ENCODE measurements at regions not wholly inside any gene's neighbourhood (a gene's known extent, or its start where the extent isn't known, plus 50 kb on each side); places are given as distances from the start of the nearest gene placed in this dataset.
A peak's percentile ranks its signal among the peaks of the same experiment; 100 is the strongest.
"Not testable (repeated sequence)": the region's sequence is repeated elsewhere in the genome, so short reads cannot be mapped to it uniquely, and the experiment has no call there.

DNA sequence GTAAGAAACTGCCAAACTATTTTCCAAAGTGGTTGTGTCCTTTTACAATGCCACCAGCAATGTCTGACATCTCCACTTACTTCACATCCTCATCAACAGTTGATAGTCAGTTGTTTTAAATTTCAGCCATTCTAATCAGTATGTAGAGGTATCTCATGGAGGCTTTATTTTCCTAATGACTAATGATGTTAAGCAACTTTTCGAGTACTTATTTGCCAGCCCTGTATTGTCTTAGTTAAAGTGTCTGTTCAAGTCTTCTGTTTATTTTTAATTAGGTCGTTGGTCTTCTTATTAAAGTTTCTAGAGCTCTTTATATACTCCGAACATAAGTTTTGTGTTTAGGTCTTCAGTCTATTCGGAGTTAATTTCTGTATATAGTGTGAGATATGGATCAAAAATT, 54.9 kb upstream of the NBPF12 start:
- not testable (repeated sequence) for H3K27ac Mint-ChIP-seq, ATAC-seq, H3K27me3 Mint-ChIP-seq, H3K4me1 Mint-ChIP-seq, H3K4me3 Mint-ChIP-seq, DNase-seq, H3K9me3 Mint-ChIP-seq

DNA sequence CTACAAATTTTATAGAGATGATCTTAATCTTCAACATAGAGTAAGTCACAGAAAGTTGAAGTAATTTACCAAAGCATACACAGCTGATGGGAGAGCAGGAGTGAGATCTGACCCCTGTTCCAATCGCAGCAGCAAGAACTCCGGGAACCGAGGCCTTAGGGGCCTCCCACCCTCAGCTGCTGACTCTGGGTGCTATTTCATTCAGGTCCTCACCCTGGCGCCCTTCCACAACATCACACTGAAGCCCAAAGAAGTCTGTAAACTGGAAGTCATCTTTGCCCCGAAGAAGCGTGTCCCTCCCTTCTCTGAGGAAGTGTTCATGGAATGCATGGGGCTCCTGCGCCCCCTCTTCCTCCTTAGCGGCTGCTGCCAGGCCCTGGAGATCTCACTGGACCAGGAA, 57.0 kb upstream of the NBPF12 start:
- not testable (repeated sequence) for ATAC-seq, DNase-seq, H3K27ac Mint-ChIP-seq, H3K9me3 Mint-ChIP-seq, H3K4me3 Mint-ChIP-seq, H3K27me3 Mint-ChIP-seq, H3K4me1 Mint-ChIP-seq

DNA sequence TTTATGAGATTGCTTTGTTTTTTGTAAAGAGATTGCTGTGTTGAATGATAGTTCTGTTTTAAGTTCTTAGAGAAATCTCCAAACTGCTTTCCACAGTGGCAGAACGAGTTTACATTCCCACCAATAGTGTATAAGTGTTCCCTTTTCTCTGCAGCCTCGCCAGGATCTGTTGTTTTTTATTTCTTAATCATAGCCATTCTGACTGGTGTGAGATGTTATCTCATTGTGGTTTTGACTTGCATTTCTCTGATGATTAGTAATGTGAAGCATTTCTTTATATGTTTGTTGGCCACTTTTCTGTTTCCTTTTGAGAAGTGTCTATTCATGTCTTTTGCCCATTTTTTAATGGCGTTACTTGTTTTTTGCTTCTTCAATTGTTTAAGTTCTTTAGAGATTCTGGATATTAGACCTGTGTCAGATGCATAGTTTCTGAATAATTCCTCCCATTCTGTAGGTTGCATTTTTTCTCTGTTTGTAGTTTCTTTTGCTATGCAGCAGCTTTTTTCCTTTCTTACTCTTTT, 74.3 kb upstream of the NBPF12 start:
- not testable (repeated sequence) for H3K27me3 Mint-ChIP-seq, H3K4me3 Mint-ChIP-seq, ATAC-seq, DNase-seq, H3K27ac Mint-ChIP-seq, H3K4me1 Mint-ChIP-seq, H3K9me3 Mint-ChIP-seq

DNA sequence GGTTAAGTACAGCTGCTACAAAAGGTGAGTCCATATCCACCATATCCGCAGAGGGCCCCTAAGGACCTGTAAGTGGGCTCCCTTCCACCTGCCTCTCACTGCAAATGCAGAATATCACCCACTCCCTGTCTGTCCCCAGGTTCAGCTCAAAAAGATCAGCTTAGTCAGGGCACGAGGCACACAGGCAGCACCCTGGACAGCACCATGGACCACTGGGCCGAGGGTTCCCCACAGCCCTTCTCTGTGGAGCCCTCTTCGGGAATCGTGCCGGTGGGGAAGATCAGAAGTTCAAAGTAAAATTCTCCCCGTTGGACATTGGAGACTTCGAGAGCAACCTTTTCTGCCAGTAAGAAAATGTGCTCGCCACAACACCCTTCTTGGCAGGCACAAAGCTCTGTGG, 85.0 kb upstream of the NBPF12 start:
- not testable (repeated sequence) for H3K4me3 Mint-ChIP-seq, H3K27me3 Mint-ChIP-seq, H3K4me1 Mint-ChIP-seq, H3K9me3 Mint-ChIP-seq, DNase-seq, H3K27ac Mint-ChIP-seq, ATAC-seq

DNA sequence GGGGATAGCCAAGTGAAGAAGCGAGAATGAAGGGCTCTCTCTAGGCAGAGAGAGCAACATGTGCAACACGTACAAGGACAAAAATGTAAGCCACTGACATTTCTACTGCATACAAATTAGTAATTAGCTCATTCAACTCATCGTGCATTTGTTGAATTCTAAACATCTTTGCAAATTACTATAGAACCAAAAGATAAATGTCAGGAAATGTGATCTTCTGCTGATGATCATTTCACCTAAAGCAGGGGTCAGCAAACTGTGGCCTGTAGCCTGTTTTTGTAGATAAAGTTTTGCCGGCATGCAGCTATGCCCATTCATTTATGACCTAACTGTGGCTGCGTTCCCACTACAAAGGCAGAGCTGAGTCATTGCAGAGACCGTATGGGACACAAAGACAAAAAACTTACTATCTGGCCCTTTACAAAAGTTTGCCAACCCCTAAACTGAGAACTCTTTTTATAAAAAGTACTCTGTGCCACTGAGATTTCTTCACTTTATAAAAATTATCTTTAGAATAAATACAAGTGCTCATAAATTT, 87.7 kb upstream of the NBPF12 start:
- H3K27me3 Mint-ChIP-seq, H3K4me1 Mint-ChIP-seq, H3K27ac Mint-ChIP-seq, H3K9me3 Mint-ChIP-seq, H3K4me3 Mint-ChIP-seq, DNase-seq, ATAC-seq: not testable (repeated sequence)

DNA sequence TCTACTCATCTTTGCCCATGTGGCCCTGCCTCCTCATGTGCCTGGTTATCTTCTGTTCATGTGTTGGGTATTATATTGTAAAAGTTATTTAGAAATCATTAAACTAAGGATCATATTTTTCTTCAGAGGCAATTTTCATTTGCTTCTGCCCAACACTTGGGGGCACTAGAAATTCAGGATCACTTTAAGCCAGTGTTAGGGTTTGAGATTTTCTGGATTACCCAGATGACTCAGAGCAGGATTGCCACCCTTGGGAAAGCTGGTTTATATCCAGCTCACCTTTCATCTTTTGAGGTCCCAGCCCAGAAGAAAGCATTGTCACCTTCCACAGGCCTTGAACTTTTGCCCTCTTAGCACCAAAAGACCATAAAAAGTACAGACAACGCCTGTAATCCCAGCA, 99.4 kb upstream of the NBPF12 start:
- not testable (repeated sequence) for ATAC-seq, H3K27me3 Mint-ChIP-seq, DNase-seq, H3K4me1 Mint-ChIP-seq, H3K9me3 Mint-ChIP-seq, H3K27ac Mint-ChIP-seq, H3K4me3 Mint-ChIP-seq

DNA sequence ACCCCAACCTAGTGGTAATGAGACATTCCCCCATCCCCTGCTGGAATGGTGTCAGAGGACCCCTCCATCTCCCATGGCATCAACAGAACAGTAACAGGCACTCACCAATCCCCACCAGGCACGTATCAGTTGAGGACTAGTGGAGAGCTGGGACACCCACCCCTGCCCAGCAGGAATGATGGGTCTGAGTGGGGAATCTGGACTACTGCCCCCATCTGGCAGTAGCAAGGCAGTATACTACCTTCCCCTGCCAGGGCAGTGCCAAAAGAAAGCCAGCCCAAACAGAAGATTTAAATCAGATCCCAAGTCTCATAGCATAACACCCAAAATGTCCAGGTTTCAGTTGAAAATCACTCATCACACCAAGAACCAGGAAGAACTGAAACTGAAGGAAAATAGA, 111.2 kb upstream of the NBPF12 start:
- H3K27me3 Mint-ChIP-seq, H3K4me3 Mint-ChIP-seq, DNase-seq, H3K27ac Mint-ChIP-seq, H3K4me1 Mint-ChIP-seq, H3K9me3 Mint-ChIP-seq, ATAC-seq: not testable (repeated sequence)

DNA sequence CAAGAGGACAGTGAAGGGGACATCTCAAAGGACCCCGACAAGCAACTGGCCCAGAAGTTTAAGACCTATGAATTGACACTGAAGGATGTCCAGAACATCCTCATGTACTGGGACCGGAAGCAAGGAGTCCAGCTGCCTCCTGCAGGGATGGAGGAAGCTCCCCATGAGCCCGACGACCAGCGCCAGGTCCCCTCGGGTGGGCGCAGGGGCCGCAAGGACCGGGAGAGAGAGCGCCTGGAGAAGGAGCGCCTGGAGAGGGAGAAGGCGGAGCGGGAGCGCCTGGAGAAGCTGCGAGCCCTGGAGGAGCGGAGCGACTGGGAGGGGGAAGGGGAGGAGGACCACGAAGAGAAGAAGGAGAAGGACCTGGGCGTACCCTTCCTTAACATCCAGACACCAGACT, 143.9 kb upstream of the NBPF12 start:
- H3K9me3 Mint-ChIP-seq, ATAC-seq, H3K4me1 Mint-ChIP-seq, H3K27me3 Mint-ChIP-seq, DNase-seq, H3K27ac Mint-ChIP-seq, H3K4me3 Mint-ChIP-seq: not testable (repeated sequence)

DNA sequence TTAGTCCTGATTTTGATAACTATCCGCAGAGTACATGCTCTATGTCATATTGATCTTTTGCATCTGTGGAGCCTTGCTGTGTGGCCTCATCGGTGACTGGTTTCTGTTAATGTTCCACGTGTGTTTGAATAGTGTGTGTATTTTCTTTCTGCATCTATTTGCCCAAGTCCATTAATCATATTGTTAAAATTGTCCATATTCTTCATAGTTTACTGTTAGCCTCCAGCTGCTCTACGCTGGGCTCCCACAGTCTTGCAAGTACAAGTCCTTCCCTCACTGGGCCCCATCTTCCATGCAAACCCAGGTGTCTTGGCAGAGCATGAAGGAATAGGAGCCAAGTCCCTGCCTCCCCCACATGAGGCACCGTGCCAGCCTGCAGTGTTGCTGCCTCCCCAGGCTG, 145.4 kb upstream of the NBPF12 start:
- H3K4me1 Mint-ChIP-seq, H3K27me3 Mint-ChIP-seq, H3K9me3 Mint-ChIP-seq, DNase-seq, H3K27ac Mint-ChIP-seq, H3K4me3 Mint-ChIP-seq, ATAC-seq: not testable (repeated sequence)

DNA sequence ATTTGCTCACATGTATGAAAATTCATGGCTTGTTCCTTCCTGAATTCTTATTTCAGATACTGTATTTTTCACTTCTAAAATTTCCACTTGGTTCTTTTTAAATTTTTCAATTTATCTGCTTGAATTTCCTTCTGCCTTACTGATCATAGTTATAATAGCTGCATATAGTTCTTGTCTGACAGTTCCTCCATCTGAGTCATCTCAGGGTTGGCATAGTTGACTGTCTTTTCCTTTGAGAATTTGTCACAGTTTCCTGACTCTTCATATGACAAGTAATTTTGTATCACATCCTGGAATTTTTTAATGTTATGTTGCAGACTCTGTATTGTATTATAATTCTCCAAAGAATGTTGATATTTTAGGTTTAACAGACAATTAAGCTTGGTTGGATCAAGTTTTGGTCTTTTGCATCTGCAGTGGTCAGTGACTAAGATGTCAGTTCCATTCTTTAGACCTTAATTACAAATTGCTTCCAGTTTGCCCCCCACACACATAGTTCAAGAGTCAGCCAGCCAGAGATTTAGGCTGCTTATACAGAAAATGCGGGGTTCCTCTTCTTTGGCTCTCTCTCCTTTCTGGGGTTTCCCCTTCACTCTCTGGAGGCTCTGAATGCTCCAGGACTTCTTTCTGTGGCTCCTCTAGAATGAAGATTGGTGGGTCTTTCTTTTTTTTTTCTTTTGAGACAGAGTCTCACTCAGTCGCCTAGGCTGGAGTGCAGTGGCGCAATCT, 153.7 kb upstream of the NBPF12 start:
- H3K9me3 Mint-ChIP-seq, H3K4me1 Mint-ChIP-seq, H3K27me3 Mint-ChIP-seq, H3K4me3 Mint-ChIP-seq, H3K27ac Mint-ChIP-seq, DNase-seq: not testable (repeated sequence)
- ATAC-seq = peak; percentile 52

DNA sequence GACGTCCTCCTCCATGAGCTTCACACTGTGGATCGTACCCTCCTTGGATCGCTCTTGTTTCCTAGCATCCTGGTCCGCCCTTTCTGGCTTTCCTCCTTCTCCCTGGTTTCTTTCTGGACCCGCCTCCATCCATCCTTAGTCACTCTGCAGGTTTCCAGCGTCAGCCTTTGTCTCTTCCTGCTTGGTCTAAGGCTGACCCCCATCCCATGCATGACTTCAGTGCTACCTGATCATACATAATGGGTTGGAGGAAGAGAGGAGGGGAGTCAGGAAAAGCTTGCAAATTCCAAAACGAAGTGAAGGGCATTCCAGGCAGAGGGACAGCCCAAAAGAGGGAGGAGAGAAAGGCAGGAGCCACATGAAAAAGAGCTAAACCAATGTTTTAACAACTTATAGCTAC, 156.9 kb upstream of the NBPF12 start:
- H3K27ac Mint-ChIP-seq, H3K9me3 Mint-ChIP-seq, H3K4me3 Mint-ChIP-seq, H3K4me1 Mint-ChIP-seq, ATAC-seq, DNase-seq, H3K27me3 Mint-ChIP-seq: not testable (repeated sequence)

DNA sequence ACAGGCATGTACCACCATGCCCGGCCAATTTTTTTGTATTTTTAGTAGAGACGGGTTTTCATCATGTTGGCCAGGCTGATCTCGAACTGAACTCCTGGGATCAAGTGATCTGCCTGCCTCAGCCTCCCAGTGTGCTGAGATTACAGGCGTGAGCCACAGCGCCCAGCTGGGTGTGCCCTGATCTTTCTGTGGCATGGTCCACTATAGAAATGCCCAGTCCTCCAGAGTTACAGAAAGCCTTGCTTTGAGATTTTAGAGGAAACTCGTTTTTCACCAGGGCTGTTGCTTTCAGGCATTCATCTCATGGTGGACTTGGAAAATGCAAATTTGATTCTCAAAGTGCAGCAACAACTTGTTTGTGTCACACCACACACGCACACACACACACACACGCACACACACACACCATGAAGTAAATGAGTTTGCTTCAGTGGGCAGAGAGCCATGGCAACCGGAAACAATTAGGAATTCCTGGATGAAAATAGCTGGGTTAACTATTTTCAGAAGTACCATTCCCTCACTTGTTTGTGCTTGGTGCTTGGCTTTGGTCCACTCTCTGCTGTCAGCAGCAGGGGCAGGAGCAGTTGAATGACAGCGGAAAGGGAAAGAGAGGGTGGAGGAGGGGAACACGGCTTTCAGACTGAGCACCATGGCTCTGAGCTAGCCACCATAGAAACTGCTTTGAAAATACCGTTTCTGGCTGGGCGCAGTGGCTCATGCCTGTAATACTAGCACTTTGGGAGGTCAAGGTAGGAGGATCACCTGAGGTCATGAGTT, 160.1 kb upstream of the NBPF12 start:
- not testable (repeated sequence) for H3K9me3 Mint-ChIP-seq, H3K4me1 Mint-ChIP-seq, H3K27ac Mint-ChIP-seq, H3K4me3 Mint-ChIP-seq, H3K27me3 Mint-ChIP-seq, ATAC-seq, DNase-seq

DNA sequence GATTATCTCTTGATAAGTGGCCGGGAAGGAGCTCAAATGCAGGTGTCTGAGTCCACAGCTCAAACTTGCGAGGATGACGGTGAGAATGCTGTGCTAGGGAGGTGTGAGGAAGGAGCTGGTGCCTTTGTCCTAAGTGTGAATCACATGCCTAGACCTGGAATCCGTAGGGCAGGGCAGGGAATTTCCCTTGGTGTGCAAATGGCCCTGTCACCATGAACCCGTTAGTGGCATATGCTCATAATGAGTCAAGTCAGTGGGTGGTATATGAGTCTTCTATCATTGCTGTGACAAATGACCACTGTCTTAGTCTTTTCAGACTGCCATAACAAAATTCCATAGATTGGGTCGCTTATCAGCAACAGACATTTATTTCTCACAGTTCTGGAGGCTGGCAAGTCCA, 163.1 kb upstream of the NBPF12 start:
- not testable (repeated sequence) for H3K9me3 Mint-ChIP-seq, H3K4me1 Mint-ChIP-seq, H3K4me3 Mint-ChIP-seq, H3K27ac Mint-ChIP-seq, DNase-seq
- peaks cover 13% of the 10 kb centered on the region for H3K27me3 Mint-ChIP-seq
- ATAC-seq = peak; percentile 58

DNA sequence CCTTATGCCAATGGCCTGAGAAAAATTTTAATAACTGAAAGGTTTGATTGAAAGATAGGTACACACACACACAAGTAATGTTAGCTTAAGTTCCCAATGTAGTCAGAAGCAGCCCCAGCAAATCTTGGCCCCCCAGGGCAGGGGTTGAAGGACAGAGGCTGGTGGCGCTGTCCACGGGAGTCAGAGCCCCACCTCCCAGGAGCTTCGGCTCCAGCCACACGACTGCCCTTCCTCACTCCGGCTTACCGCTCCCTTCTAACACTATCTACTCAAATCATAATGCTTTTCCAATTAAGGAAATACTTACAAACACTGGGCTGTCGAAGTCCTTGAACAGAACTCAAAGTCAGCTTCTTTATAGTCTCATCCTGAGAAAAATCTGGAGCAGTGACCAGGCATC, 163.9 kb upstream of the NBPF12 start:
- H3K9me3 Mint-ChIP-seq, H3K4me1 Mint-ChIP-seq, H3K4me3 Mint-ChIP-seq, DNase-seq, ATAC-seq, H3K27ac Mint-ChIP-seq: not testable (repeated sequence)
- H3K27me3 Mint-ChIP-seq = peaks cover 13% of the 10 kb centered on the region

DNA sequence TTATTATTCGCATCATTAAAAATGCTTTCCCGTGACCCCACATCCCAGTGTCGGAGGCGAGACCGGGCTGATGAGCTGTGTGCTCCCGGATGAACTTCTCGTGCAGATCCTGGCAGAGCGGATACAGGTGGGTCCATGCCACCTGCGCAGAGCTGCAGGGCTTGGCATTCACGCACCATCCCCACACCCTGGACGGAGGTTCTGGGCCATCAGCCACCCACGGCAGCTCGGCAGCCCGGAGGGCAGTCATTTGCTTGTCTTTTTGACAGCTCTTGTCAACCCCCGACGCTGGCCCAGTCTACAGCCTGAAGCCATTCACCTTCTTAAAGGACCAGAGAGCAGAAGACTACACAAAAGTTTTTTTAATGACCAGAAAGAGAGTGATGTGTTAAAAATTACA, 166.7 kb upstream of the NBPF12 start:
- H3K9me3 Mint-ChIP-seq, ATAC-seq, H3K4me3 Mint-ChIP-seq, H3K4me1 Mint-ChIP-seq, H3K27ac Mint-ChIP-seq, DNase-seq: not testable (repeated sequence)
- H3K27me3 Mint-ChIP-seq = peaks cover 13% of the 10 kb centered on the region

DNA sequence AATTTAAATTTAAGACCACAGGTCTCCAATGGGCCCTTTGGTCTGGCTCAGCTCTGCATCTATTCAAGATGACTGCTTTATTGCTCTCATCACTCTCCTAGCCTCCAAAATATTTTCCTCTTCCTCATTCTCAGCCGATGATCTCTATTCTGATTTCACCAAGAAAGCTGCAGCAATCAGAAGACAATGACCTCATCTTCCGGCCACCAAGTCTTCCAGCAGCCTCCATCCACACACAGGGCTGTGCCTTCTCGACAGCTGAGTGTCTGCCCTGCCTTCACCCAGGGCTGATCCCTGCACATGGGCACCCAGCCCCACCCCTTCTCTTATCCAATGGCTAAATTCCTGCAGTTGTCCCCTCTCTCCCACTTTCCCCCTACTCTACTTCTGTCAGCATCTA, 167.1 kb upstream of the NBPF12 start:
- peaks cover 13% of the 10 kb centered on the region for H3K27me3 Mint-ChIP-seq
- H3K4me3 Mint-ChIP-seq, DNase-seq, H3K4me1 Mint-ChIP-seq, H3K9me3 Mint-ChIP-seq, ATAC-seq, H3K27ac Mint-ChIP-seq: not testable (repeated sequence)
